Activated CD8-positive, alpha-beta memory T cell treated with anti-CD3 and anti-CD28 coated beads, Interleukin-2, amount 10 ng/mL, durations not matched to agents 7 days and 5 days (primary cell): ENCODE measurements at regions not wholly inside any gene's neighbourhood (a gene's known extent, or its start where the extent isn't known, plus 50 kb on each side); places are given as distances from the start of the nearest gene placed in this dataset.

ENCODE experiments used
- ATAC-seq: fragments of 150-1000 bp; cut with Tn5 transposase; one replicate; pipeline ENCODE4 v1.10.0; 2021; ENCODE audit warnings: moderate library complexity
- CTCF ChIA-PET: fragments of 350-600 bp; sonication (Branson Sonifier 250); formaldehyde crosslinking; loops from one replicate; lab custom pipeline; 2021; ENCODE audit warnings: antibody characterized with exemption; lab: Charles Lee
- DNase-seq: peaks from one replicate; pipeline ENCODE4 v3.0.0-alpha.2; 2020
- H3K27ac Mint-ChIP-seq: one replicate; pipeline ENCODE4 v1.8.0; 2021; ENCODE audit warnings: mild to moderate bottlenecking, mixed read lengths
- H3K27me3 Mint-ChIP-seq: one replicate; pipeline ENCODE4 v1.8.0; 2021; ENCODE audit warnings: mixed read lengths
- H3K36me3 Mint-ChIP-seq: one replicate; pipeline ENCODE4 v1.8.0; 2021; ENCODE audit warnings: mild to moderate bottlenecking, mixed read lengths
- H3K4me1 Mint-ChIP-seq: one replicate; pipeline ENCODE4 v1.8.0; 2021; ENCODE audit warnings: mixed read lengths
- H3K4me3 Mint-ChIP-seq: one replicate; pipeline ENCODE4 v1.8.0; 2021; ENCODE audit warnings: mild to moderate bottlenecking, moderate library complexity, mixed read lengths
- H3K9me3 Mint-ChIP-seq: one replicate; pipeline ENCODE4 v1.8.0; 2022; ENCODE audit warnings: low read depth, mixed read lengths

DNA sequence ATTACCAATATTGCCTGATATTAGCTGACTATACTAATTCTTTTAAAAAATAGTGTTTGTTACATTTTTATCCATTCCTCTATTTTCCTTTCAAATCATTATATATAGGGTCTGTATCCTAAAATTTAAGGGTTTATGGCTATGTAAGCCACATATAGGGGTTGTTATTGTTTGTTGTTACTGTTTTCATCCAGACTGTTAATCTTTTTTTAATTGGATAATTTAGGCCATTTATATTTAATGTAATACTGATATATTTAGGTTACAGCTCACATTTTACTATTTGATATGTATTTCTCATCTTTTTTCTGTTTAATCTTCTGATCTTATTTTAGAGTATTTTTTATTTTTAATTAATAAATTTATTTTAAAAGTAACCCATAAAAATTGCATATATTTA lies 487.1 kb upstream of the SGCG start:
- H3K4me1 Mint-ChIP-seq = no peaks in the 10 kb centered on the region
- no peaks in the 10 kb centered on the region for H3K27me3 Mint-ChIP-seq
- no peak overlapping the region for H3K27ac Mint-ChIP-seq
- peaks cover 10% of the 10 kb centered on the region for H3K9me3 Mint-ChIP-seq
- CTCF ChIA-PET = no interaction called here
- no peak overlapping the region for H3K4me3 Mint-ChIP-seq
- no peak for DNase-seq
- H3K36me3 Mint-ChIP-seq = no peaks in the 10 kb centered on the region
- ATAC-seq = no peak

DNA sequence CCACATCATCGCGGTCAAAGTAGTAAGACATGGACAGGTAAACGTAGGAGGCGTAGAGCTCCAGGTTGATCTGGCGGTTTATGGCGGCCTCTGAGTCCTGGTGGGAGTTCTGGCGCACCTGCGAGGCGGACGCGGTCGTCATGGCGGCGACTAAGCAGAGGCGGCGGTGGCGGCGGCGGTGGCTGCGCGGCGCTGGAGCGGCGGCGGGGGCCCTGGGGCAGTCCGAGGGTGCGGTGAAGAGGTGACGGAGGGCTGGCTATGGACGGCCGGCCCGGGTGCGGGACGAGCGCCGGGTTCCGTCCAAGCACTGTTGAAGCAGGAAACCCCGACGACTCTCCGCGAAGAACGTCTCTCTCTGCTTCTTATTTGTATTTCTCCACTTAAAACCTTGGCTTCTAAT lies 484.3 kb upstream of the SGCG start:
- no peak for DNase-seq
- CTCF ChIA-PET = no interaction called here
- Mint-ChIP-seq H3K4me1 (no peaks in the 10 kb centered on the region), H3K36me3 (no peaks in the 10 kb centered on the region), H3K9me3 (peaks cover 8% of the 10 kb centered on the region), H3K4me3 (no peak overlapping the region), H3K27ac (no peak overlapping the region), H3K27me3 (no peaks in the 10 kb centered on the region)
- no peak for ATAC-seq

DNA sequence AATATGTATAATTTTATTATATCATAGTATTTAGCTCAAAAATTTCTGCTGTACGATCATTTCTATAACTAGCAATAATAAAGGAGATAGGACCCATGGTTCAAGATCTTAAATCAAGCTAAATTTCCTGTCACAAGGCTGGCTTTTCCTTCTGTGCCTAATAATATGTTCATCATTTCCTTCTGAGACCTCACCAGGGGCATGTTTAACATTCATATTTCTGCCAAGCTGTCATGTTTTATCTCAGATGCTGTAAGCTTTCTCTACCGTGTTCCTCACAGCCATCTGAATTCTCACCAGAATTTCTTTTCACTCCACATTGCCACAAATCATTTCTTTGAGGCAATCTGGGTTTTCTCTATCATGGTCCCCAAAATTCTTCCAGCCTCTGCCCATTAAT lies 482.3 kb upstream of the SGCG start:
- no peak overlapping the region for H3K4me3 Mint-ChIP-seq
- CTCF ChIA-PET = no interaction called here
- no peak for ATAC-seq
- H3K27ac Mint-ChIP-seq = no peak overlapping the region
- peaks cover 4% of the 10 kb centered on the region for H3K9me3 Mint-ChIP-seq
- no peaks in the 10 kb centered on the region for H3K36me3 Mint-ChIP-seq
- no peaks in the 10 kb centered on the region for H3K27me3 Mint-ChIP-seq
- H3K4me1 Mint-ChIP-seq = no peaks in the 10 kb centered on the region
- no peak for DNase-seq

DNA sequence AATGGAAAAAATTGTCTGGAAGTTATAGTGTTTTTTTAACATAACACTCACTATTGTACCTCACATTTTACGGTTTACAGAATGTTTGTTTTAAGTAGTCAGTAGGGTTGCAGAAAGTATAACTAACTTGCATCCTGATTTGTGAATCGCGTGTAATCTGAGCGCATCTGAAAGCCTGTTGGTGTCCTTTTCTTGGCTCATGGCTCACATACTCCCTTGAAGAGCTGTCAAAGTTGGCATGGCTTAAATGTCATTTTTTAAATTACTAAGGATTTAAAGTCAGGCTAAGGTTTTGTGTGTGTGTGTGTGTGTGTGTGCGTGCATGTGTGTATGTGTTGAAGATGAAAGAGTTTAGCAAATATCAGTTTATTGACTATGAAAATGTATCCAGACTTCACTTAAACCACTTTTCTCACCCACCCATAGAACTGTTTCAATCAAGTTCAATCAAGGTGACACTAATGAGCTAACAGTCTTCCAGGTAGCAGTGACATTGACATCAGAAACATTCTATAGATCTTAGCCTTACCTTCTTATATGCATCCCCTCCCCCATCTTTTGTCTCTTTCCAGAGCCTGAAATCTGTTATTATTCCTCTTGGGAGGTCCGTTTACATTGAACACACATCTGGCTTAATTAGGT lies 480.4 kb upstream of the SGCG start:
- no peak for DNase-seq
- H3K27ac Mint-ChIP-seq = no peak overlapping the region
- CTCF ChIA-PET = no interaction called here
- no peaks in the 10 kb centered on the region for H3K36me3 Mint-ChIP-seq
- H3K27me3 Mint-ChIP-seq = no peaks in the 10 kb centered on the region
- ATAC-seq = no peak
- H3K4me3 Mint-ChIP-seq = no peak overlapping the region
- H3K4me1 Mint-ChIP-seq = no peaks in the 10 kb centered on the region
- H3K9me3 Mint-ChIP-seq = peaks cover 2% of the 10 kb centered on the region

DNA sequence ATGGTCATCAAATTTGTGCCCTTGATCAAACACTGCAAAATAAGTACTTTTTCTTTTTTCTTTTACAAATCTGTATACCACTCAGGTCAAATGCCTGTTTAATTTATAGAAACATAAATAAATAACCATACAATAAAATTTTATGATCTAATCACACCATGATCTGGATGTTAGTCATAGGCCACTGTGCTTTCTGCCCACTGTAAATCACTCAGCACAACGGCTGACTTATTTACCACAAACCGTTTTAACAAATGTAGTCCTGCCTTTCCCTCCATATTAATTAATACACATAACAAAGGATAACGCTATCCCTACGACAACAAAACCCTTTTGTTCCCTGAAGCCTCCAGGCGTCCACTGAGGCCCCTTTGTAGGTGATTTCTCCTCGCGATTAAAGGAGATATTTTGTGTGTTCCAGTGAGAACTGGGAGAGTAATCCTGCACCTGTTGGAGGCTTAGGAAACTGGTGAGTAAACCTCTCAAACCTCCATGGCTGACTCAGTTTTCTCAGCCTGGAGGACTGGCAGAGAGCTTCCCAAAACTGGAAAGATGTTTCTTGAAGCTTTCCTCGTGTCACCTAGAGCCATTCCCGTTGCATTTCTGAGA lies 477.1 kb upstream of the SGCG start:
- CTCF ChIA-PET = no interaction called here
- H3K36me3 Mint-ChIP-seq = no peaks in the 10 kb centered on the region
- DNase-seq (no peak), ATAC-seq (no peak)
- no peak overlapping the region for H3K4me3 Mint-ChIP-seq
- H3K27me3 Mint-ChIP-seq = no peaks in the 10 kb centered on the region
- H3K27ac Mint-ChIP-seq = no peak overlapping the region
- H3K4me1 Mint-ChIP-seq = no peaks in the 10 kb centered on the region
- no peaks in the 10 kb centered on the region for H3K9me3 Mint-ChIP-seq

DNA sequence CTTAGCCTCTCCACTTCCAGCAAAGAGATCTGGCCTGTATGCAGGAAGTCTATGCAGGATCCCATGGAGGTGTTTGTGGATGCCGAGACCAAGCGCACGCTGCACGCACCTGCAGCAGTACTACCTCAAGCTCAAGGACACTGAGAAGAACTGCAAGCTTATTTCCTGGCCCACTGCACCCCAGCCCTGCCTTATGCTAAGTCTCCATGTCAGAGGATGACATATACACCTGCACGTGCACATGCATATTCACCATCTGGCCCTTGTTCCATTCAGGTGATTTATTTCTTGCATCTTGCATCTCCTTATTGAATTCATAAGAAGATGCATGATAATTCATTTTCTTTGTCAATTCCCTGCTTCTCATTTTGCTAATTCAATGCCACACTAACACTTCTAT lies 472.8 kb upstream of the SGCG start:
- Mint-ChIP-seq H3K4me1 (no peaks in the 10 kb centered on the region), H3K4me3 (no peak overlapping the region), H3K36me3 (no peaks in the 10 kb centered on the region), H3K27ac (no peak overlapping the region), H3K9me3 (no peaks in the 10 kb centered on the region), H3K27me3 (no peaks in the 10 kb centered on the region)
- CTCF ChIA-PET = no interaction called here
- ATAC-seq (no peak), DNase-seq (no peak)

DNA sequence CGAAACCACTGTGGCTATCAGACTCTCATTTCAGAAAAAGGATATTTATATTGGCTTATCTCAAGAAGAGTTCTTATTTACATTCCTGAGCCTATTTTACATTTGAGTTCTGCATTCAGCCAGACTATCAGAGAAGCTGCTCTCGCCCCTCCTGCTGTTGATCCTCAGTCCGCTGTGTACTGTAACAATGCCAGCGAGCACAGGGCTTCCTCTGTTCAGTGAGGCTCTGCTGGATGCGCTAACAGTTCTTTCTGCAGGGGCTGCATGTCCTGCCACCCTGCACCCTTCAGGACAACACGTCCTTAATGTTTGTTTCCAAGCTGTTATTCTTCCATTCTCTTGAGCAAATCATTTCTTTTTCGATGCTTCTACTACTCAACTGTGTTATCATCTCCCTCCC lies 463.7 kb upstream of the SGCG start:
- no peak overlapping the region for H3K4me3 Mint-ChIP-seq

GRCh38 chr13:22726726-22727125 lies 454.1 kb upstream of the SGCG start:
- H3K27ac Mint-ChIP-seq = no peak overlapping the region
- no peaks in the 10 kb centered on the region for H3K9me3 Mint-ChIP-seq
- H3K27me3 Mint-ChIP-seq = no peaks in the 10 kb centered on the region
- DNase-seq = no peak
- CTCF ChIA-PET = no interaction called here
- no peaks in the 10 kb centered on the region for H3K36me3 Mint-ChIP-seq
- no peaks in the 10 kb centered on the region for H3K4me1 Mint-ChIP-seq
- no peak overlapping the region for H3K4me3 Mint-ChIP-seq
- ATAC-seq = no peak

More for the DNA sequence above, 463.7 kb upstream of the SGCG start:
- CTCF ChIA-PET = no interaction called here
- no peak for DNase-seq
- Mint-ChIP-seq H3K27ac (no peak overlapping the region), H3K4me1 (no peaks in the 10 kb centered on the region), H3K9me3 (no peaks in the 10 kb centered on the region), H3K36me3 (no peaks in the 10 kb centered on the region), H3K27me3 (no peaks in the 10 kb centered on the region)
- no peak for ATAC-seq

DNA sequence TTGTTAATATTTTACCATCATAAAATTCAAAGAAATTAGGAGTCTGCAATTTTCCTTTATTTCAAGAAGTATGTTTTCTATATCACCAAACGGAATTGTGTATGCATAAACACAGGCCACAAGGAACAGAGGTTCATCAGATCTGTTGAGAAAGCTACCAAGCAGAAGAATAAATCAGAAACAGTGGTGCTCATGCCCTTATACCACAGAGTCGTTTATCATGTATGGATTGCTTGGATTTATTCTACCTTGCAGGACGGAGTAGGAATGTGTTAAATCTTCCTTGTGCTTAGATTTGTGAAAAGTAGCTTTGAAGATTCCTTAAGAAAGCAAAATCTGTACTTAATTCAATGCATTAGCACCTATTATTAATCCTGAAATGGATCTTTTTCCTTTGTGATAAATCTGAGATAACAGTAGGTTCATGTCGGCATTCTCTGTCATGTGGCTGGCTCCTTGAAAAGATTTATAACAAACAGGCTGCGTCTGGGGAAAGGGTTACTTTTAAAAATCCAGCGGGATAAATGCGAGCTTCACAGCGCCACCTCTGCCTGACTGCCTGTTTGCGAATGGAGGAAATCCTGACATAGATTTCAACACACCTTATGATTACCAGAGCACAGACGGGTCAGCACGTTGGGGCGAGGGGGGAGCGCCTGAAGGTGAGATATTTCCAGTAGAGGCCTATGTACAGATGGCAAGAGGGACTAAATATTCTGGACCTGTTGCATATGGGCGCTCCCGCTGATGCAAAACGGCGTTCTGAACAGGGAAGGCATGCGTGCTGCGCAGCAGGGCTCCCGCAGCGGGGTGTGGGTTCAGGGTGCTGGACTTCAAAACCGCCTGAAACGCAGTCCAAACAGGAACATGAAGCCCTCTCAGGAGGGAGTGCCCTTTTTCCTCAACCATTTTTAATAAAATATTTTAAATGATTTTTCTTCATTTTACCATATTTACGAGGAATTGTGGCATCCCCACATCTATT lies 445.5 kb upstream of the SGCG start:
- no peak for ATAC-seq
- CTCF ChIA-PET = no interaction called here
- no peaks in the 10 kb centered on the region for H3K9me3 Mint-ChIP-seq
- H3K27me3 Mint-ChIP-seq = peaks cover 17% of the 10 kb centered on the region
- no peak overlapping the region for H3K27ac Mint-ChIP-seq
- H3K36me3 Mint-ChIP-seq = no peaks in the 10 kb centered on the region
- no peak overlapping the region for H3K4me3 Mint-ChIP-seq
- DNase-seq = no peak
- no peaks in the 10 kb centered on the region for H3K4me1 Mint-ChIP-seq

- ATAC-seq (no peak), DNase-seq (no peak)
- Mint-ChIP-seq H3K27me3 (peaks cover 17% of the 10 kb centered on the region), H3K4me3 (no peak overlapping the region), H3K27ac (no peak overlapping the region), H3K9me3 (no peaks in the 10 kb centered on the region), H3K36me3 (no peaks in the 10 kb centered on the region), H3K4me1 (no peaks in the 10 kb centered on the region)
- CTCF ChIA-PET = no interaction called here
Observed at GRCh38 chr13:22736084-22736767, 444.6 kb upstream of the SGCG start.

DNA sequence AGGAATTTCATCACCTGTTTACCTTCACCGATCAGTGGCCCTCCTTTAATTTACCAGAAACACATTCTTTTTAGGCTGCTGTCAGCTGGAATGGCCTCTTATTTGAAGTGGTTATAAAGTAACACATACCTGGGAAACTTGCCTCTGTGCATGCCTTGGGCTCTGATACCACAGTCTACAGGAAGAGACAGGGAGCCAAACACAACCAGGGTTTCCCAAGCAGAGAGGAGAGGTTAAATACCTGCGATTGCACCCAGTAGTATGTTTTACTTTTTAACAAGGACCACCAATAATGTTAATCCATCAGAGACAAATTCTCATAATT lies 444.0 kb upstream of the SGCG start:
- no peaks in the 10 kb centered on the region for H3K4me1 Mint-ChIP-seq
- CTCF ChIA-PET = no interaction called here
- no peak overlapping the region for H3K4me3 Mint-ChIP-seq
- H3K36me3 Mint-ChIP-seq = no peaks in the 10 kb centered on the region
- DNase-seq (no peak), ATAC-seq (no peak)
- H3K9me3 Mint-ChIP-seq = no peaks in the 10 kb centered on the region
- H3K27ac Mint-ChIP-seq = no peak overlapping the region
- H3K27me3 Mint-ChIP-seq = peaks cover 17% of the 10 kb centered on the region

GRCh38 chr13:22738357-22738756 lies 442.4 kb upstream of the SGCG start:
- no peak for ATAC-seq
- no peak for DNase-seq
- H3K36me3 Mint-ChIP-seq = no peaks in the 10 kb centered on the region
- H3K9me3 Mint-ChIP-seq = no peaks in the 10 kb centered on the region
- H3K27ac Mint-ChIP-seq = no peak overlapping the region
- CTCF ChIA-PET = no interaction called here
- H3K27me3 Mint-ChIP-seq = peaks cover 16% of the 10 kb centered on the region
- no peak overlapping the region for H3K4me3 Mint-ChIP-seq
- H3K4me1 Mint-ChIP-seq = no peaks in the 10 kb centered on the region

DNA sequence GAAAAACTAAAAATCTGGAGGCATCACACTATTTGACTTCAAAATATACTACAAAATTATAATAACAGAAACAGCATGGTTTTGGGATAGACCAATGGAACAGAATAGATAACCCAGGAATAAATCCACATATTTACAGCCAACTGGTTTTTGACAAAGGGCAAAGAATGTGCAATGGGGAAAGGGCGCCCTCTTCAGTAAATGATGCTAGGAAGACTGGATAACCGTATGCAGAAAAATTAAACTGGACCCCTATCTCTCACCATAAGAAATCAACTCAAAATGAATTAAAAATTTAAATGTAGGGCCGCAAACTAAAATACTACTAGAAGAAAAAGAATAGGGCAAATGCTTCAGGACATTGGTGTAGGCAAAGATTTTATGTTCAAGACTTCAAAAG lies 440.5 kb upstream of the SGCG start:
- no peak for DNase-seq

More for the DNA sequence above, 440.5 kb upstream of the SGCG start:
- CTCF ChIA-PET = no interaction called here
- no peak overlapping the region for H3K27ac Mint-ChIP-seq
- H3K4me3 Mint-ChIP-seq = no peak overlapping the region
- H3K27me3 Mint-ChIP-seq = peaks cover 8% of the 10 kb centered on the region
- ATAC-seq = no peak
- H3K9me3 Mint-ChIP-seq = no peaks in the 10 kb centered on the region
- H3K4me1 Mint-ChIP-seq = no peaks in the 10 kb centered on the region
- no peaks in the 10 kb centered on the region for H3K36me3 Mint-ChIP-seq
